SK-N-MC (cell line): ENCODE measurements at regions not wholly inside any gene's neighbourhood (a gene's known extent, or its start where the extent isn't known, plus 50 kb on each side); places are given as distances from the start of the nearest gene placed in this dataset.

Experiments
- DNase-seq: peaks from one replicate; pipeline ENCODE4 v3.0.0-alpha.2; 2011; ENCODE audit warnings: low read depth, low spot score
- H3K27ac ChIP-seq: fragments of 200-600 bp; sonication (generic); 2 replicates; pipeline ENCODE4 v1.5.1; 2016; ENCODE audit warnings: mixed run types
- H3K36me3 ChIP-seq: fragments of 200-600 bp; sonication (generic); 2 replicates; pipeline ENCODE4 v1.6.1; 2017; ENCODE audit warnings: antibody characterized with exemption, low read length, mixed read lengths; ENCODE audit not compliant: insufficient read depth
- H3K4me3 ChIP-seq: fragments of 200-600 bp; sonication (generic); 2 replicates; pipeline ENCODE4 v1.5.1; 2016
- H3K9ac ChIP-seq: fragments of 200-600 bp; sonication (generic); 2 replicates; pipeline ENCODE4 v1.8.0; 2017; ENCODE audit warnings: mixed run types, mixed read lengths; ENCODE audit not compliant: insufficient read length
- H3K9me3 ChIP-seq: fragments of 200-600 bp; sonication (generic); 2 replicates; pipeline ENCODE4 v1.6.1; 2017; ENCODE audit warnings: low read depth, mild to moderate bottlenecking, antibody characterized with exemption, low read length, moderate library complexity, mixed read lengths
- EZH2 ChIP-seq: fragments of 200-600 bp; sonication (generic); IDR thresholded peaks from one replicate; pipeline ENCODE4 v1.6.1; 2017; ENCODE audit warnings: antibody characterized with exemption
- FOXP2 ChIP-seq: optimal IDR thresholded peaks from 2 replicates; pipeline ENCODE3; 2011; ENCODE audit warnings: mild to moderate bottlenecking, moderate library complexity; ENCODE audit not compliant: insufficient read depth; ENCODE audit errors: extremely low read length, control extremely low read depth
- POLR2AphosphoS5 ChIP-seq: IDR thresholded peaks from 2 replicates; pipeline ENCODE4 v1.6.1; 2012; ENCODE audit warnings: mild to moderate bottlenecking, low read depth, low read length, borderline replicate concordance

- Histone ChIP-seq H3K9me3 (no peaks in the 10 kb centered on the region), H3K9ac (no peak overlapping the region), H3K36me3 (no peaks in the 10 kb centered on the region), H3K4me3 (no peak overlapping the region), H3K27ac (no peak overlapping the region)
- TF ChIP-seq EZH2 (no peak), FOXP2 (no peak), POLR2AphosphoS5 (no peak)
- DNase-seq: no peak
Measured at GRCh38 chr18:3328532-3328931, 66.6 kb downstream of the MYL12B start.

DNA sequence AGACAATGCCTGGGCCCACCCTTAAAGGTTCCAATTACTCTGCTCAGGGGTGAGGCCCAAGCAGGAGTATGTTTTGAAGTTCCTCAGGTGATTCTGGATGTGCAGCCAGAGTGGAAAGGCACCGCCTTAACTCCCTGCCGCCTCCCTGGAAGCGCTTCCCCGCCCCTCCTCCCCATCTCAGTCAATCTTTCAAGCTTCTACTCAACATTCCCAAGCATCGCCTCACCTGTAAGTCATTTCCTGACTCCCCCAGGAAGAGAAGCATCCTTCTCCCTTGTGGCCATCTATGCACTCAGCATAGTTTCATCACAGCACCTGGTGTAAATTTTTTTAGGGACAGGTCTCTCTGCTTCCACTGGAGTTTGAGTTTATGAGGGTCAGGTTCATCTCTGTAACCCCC is 67.5 kb downstream of the MYL12B start:
- H3K36me3 ChIP-seq: no peaks in the 10 kb centered on the region
- TF ChIP-seq POLR2AphosphoS5 (no peak), FOXP2 (no peak), EZH2 (no peak)
- no peak overlapping the region for H3K4me3 ChIP-seq
- H3K9ac ChIP-seq: no peak overlapping the region
- no peak for DNase-seq
- H3K27ac ChIP-seq: no peak overlapping the region
- no peaks in the 10 kb centered on the region for H3K9me3 ChIP-seq

- Histone ChIP-seq H3K9me3 (no peaks in the 10 kb centered on the region), H3K9ac (no peak overlapping the region), H3K4me3 (no peak overlapping the region), H3K27ac (no peak overlapping the region), H3K36me3 (no peaks in the 10 kb centered on the region)
- DNase-seq: no peak
- TF ChIP-seq POLR2AphosphoS5 (no peak), EZH2 (no peak)
Measured at GRCh38 chr18:3329872-3330271, 67.9 kb downstream of the MYL12B start.

DNA sequence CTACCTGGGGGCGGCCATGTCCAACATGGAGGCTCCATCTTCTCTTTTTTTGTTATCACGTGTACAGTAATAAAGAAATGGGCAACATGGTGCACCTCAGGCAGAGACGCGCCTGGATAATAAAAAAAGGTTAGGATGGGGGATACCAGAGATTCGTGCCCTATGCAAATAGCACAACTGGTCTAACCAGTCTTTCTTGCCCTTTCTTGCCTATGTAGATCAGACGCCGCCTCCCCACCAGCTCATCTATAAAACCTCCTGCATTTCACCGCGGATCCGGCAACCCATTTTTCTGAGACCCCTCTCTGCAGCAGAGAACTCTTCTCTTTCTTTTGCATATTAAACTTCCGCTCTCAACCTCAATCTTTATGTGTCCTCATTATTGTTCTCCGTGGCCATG is 68.7 kb downstream of the MYL12B start:
- H3K27ac ChIP-seq: no peak overlapping the region
- H3K4me3 ChIP-seq: no peak overlapping the region
- H3K9ac ChIP-seq: no peak overlapping the region
- H3K36me3 ChIP-seq: no peaks in the 10 kb centered on the region
- TF ChIP-seq EZH2: no peak
- no peak for TF ChIP-seq FOXP2
- no peak for TF ChIP-seq POLR2AphosphoS5
- no peak for DNase-seq
- no peaks in the 10 kb centered on the region for H3K9me3 ChIP-seq

DNA sequence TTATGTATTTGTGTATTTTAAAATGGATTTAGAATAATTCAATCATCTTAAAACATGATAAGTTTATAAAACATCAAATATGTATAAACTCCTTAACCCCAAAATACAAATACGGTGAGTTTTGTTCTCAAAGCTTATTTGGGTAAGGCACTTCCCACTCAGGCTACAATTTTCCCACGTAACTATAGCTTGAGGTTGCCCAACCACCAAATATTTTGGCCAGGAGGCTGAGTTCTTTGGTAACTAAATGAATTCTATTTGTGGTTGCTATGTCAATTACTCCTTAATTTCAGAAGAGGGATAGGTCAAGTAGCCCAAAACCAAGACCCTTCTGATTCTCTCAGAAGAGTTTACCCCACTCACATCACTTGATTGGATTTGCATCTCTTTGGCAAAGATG is 70.4 kb downstream of the MYL12B start:
- Histone ChIP-seq H3K9ac (no peak overlapping the region), H3K4me3 (no peak overlapping the region), H3K9me3 (no peaks in the 10 kb centered on the region), H3K36me3 (no peaks in the 10 kb centered on the region), H3K27ac (no peak overlapping the region)
- no peak for TF ChIP-seq EZH2
- no peak for TF ChIP-seq POLR2AphosphoS5
- TF ChIP-seq FOXP2: no peak
- no peak for DNase-seq

GRCh38 chr18:3333056-3333720 is 71.3 kb downstream of the MYL12B start:
- TF ChIP-seq POLR2AphosphoS5 (no peak), EZH2 (no peak), FOXP2 (no peak)

GRCh38 chr18:3333721-3334386 is 71.9 kb downstream of the MYL12B start:
- no peak overlapping the region for H3K4me3 ChIP-seq
- DNase-seq: no peak
- no peak for TF ChIP-seq POLR2AphosphoS5
- TF ChIP-seq FOXP2: no peak
- TF ChIP-seq EZH2: no peak
- H3K9me3 ChIP-seq: no peaks in the 10 kb centered on the region
- H3K36me3 ChIP-seq: no peaks in the 10 kb centered on the region
- no peak overlapping the region for H3K27ac ChIP-seq
- H3K9ac ChIP-seq: no peak overlapping the region

More at GRCh38 chr18:3333056-3333720, 71.3 kb downstream of the MYL12B start:
- Histone ChIP-seq H3K36me3 (no peaks in the 10 kb centered on the region), H3K4me3 (no peak overlapping the region), H3K9ac (no peak overlapping the region), H3K9me3 (no peaks in the 10 kb centered on the region), H3K27ac (no peak overlapping the region)
- no peak for DNase-seq

DNA sequence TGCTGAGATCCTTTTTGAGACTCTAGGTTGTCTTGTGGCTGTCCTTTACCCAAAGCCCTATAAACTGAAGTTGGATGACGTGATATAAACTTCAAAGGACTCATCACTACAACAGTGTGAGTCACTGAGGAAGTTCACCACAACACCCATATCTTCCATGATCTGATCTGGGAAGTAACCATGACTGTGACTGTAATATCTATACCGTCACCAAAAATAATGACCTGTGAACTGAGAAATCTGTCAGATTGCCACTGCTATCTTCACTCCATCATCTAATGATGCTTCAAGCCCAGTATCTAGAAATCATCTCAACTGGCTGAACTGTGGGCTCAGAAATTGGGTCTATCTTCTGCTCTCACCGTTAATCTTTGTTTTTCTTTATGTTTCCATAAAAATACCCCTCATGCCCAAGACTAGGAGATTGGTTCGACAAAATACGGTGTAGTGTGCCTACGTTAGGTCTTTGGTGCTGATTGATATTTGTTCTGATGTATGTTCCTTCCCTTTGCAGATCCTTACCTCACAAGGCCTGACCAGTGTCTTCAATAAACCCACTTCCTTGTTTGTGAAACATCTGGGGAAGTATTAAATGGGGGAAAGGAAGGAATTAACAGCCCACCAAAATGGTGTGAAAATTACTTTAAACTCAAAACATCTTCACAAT is 78.2 kb downstream of the MYL12B start:
- no peaks in the 10 kb centered on the region for H3K36me3 ChIP-seq
- H3K9ac ChIP-seq: no peak overlapping the region
- no peaks in the 10 kb centered on the region for H3K9me3 ChIP-seq
- no peak for TF ChIP-seq EZH2
- TF ChIP-seq POLR2AphosphoS5: no peak
- no peak for TF ChIP-seq FOXP2
- H3K27ac ChIP-seq: no peak overlapping the region
- no peak overlapping the region for H3K4me3 ChIP-seq
- DNase-seq: no peak
